GM19397 (cell line): ENCODE measurements at regions not wholly inside any gene's neighbourhood (a gene's known extent, or its start where the extent isn't known, plus 50 kb on each side); places are given as distances from the start of the nearest gene placed in this dataset.

ENCODE experiments used
- ATAC-seq: cut with Tn5 transposase; IDR thresholded peaks from one replicate; pipeline ENCODE4 v1.9.1; 2021; ENCODE audit warnings: mild to moderate bottlenecking, moderate library complexity; ENCODE audit not compliant: unreplicated experiment

- ATAC-seq: no peak
Observed at GRCh38 chr5:152337484-152337883, 67.6 kb downstream of the NMUR2 start.

DNA sequence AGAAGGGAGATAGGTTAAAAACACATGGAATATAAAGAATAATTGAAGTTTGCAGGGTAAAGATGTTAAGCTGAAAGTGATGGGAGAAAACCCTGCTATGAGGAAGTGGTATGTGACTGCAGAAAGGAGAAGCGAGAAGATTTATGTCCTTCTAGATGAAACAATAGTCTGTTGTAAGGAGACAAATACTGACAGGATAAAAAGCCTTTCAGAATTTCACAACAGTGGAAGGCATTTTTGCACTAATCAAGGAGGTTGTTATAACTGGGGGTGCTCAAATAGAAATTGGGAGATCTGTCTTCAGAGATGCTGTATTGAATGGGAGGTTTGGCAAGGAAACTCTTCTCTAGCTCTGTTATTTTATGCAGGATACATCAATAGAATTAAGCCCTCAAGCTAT, 69.6 kb downstream of the NMUR2 start:
- no peak for ATAC-seq

DNA sequence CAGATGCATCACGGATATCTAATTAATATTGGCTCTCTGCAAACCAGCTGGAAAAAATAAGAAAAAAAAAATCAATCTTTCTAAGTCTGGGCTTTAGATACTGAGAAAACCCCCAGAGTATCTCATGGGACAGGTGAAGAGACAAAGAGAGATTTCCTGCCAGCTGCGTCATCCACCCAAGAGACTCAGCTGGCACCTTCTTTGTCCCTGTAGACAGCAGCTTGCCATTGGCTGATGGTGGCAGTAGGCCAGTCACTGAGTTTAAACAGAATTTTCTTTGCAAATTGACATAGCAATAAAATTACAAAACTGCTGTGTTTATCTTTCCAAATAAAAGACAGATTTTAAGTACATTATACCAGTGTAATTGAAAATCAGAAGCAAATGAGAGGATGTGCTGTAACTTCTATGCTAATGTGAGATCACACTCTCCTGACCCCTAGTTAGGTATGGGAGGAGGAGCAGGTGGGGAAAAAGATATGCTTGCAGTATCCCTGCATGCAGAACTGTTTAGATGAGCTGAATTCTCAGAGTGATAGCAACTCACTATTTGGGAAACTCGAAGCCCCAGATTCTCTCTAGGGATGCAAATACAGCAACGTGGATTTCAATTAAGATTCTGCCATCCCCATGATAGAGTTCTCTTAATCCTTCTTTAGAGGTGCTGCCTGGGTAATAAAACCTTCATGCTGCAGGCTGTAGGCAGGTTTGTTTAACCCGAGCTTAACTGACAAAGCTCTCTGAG, 72.2 kb downstream of the NMUR2 start:
- ATAC-seq: no peak

- ATAC-seq: no peak
Observed at GRCh38 chr5:152331718-152332117, 73.4 kb downstream of the NMUR2 start.

- ATAC-seq: no peak
Observed at GRCh38 chr5:152331006-152331405, 74.1 kb downstream of the NMUR2 start.

DNA sequence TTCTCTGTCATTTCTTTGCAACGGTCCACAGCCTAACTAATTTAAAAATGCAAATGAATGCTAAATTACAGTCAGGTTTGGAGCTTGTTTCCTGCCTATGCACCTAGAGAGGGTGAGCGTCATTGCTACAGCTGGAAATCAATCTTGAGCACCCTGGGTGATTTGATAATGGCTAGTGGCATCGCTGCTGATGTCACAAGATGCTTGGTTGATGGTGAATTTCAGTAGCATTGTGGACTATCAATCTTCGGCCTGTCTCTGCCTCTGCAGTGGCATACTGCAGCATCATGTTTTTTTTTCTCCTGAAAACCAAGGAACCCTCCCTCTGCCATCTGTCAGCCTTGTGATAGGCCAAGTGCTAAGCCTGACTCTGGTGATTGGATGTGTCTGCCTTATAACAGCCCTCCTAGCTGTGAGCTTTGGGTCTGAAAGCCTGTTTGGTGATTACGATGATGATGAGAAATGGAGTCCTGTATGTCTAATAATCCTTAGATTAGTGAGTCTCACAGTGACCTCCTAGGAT, 75.3 kb downstream of the NMUR2 start:
- ATAC-seq: no peak

DNA sequence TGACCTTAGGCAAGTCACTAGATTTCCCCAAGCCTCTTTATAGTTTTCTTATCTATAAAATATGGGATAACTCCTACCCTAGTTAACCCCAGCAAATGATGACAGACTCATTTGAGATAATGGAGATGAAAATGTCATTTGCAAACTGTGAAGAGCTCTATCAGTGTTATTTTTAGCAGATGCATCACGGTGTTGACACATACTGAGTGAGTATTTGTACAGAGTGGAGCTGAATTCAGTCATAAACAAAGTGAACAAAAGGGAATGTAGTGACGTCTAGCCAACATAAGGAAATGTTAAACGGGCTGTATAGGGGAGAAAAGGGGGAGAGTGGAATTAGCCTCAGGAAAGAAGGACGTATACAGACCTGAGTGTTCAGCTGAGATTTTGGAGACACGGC, 75.9 kb downstream of the NMUR2 start:
- ATAC-seq: no peak

DNA sequence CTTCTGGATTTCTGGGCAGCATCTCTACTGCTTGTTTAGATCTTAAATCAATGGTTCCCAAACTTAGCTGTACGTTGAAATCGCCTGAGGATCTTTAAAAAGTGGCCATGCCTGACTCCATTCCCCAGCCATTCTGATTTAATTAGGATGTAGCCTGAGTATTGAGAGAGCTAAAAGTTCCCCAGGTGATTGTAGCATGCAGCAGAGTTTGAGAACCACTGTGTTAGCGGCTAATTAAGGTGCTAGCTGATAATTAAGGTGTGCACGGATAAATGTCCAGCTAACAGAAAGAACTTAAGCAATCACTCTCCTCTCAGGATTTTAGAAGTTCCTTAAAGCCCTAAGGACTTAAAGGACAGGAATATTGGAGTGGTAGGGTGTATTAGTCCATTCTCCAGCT, 89.1 kb downstream of the NMUR2 start:
- ATAC-seq: no peak

DNA sequence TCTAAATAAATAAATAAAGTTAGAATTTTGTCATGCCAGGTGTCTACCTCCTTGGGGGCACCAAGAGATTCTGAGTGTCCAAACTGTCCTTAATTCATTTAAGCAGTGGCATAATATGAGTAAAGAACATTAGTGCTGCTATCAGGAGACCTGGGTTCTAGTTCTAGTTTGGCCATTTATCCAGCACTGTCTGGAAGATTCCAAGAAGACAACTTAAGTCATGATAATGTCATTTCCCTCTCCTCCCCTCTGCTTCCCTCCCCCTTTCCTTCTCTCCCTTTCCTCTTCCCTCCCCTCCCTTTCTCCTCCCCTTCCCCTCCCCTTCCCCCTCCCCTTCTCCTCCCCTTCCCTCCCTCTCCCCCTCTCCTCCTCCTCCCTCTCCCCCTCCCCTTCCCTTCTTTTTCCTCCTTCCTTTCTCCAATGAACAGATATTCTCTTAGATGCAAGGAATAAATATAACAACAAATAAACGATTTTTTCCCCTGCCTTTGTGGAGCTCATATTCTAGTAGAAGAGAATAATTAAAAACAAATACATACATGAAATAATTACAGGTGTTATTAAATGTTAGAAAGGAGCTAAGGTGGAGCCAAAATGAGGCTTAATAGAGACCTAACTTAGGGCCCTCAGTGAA, 90.8 kb downstream of the NMUR2 start:
- no peak for ATAC-seq

DNA sequence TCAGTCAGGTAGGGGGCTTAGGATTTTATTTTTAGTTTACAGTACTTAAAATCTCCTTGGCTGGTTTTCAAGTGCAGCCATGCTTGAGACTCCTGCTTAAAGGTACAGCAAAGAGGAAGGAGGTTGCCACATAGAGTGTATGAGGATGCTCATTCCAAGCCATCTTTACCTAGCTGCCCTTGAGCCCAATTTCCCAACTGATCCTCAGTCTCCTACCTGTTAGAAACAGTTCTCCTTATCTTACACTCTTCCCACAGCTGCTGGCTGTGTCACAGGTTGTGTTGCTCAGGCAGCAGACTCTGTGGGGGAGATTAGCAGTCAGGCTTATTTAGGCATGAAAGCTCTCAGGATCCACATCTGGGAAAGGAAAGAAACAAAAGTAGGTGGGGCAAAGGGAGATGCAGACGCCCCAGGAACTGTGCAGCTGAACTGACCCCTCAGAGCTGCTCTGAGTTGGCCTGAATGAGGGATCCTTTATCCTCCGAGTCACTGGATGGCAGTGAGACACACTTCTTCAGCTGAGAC, 95.1 kb downstream of the NMUR2 start:
- no peak for ATAC-seq

DNA sequence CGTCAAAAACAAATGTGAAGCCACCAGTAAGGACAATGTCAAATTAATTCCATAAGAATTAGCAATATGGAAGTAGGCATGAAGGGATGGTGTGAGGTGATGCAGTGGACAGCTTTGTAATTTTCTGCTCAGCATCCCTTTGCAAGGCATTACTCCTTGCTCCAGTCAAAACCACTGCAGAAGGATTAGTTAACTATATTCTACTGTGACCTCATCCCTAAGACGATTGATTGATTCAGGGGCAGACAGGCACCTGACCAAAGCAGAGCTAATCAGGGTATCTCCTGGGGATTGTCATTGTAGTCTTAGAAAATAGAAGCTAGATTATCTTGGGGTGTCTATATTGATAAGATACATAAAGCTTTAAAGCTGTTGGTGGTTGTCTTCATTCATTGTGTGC, 98.7 kb downstream of the NMUR2 start:
- no peak for ATAC-seq

DNA sequence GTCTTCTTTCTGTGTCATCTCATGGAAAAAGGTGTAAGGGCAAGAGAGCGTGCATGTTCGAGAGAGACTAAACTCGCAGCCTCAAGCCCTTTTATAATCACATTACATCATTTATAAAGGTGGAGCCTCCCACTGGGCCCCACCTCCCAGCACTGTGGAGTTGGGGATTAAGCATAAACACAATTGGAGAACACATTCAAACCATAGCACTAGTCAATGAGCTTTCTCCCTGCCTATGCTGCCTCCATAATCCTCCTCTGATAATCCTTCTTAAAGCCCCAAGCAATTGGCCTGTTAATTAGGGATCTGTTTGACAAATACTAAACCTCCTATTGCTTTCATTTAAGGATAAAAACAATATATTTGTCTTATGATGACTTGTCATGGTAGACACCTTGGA, 99.6 kb downstream of the NMUR2 start:
- ATAC-seq: no peak

GRCh38 chr5:152303841-152304240, 101.2 kb downstream of the NMUR2 start:
- no peak for ATAC-seq

DNA sequence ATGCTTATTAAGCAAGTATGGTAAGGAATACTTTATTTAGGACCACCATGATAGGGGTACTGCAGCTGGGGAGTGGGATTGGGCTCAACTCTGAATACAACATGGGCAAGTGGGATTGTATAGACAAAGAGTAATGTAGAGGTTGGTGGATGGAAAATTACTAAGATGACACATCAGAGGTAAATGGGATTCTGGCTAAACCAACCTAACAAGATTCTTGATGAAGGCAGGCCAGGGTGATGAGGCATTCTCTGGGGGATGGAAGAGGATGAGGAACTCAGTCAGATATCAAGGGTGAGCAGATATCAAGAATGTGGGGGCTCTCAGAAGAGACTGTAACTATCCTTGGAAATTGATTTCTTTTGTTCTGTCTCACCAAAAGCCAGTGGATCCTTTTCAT, 107.2 kb downstream of the NMUR2 start:
- no peak for ATAC-seq

DNA sequence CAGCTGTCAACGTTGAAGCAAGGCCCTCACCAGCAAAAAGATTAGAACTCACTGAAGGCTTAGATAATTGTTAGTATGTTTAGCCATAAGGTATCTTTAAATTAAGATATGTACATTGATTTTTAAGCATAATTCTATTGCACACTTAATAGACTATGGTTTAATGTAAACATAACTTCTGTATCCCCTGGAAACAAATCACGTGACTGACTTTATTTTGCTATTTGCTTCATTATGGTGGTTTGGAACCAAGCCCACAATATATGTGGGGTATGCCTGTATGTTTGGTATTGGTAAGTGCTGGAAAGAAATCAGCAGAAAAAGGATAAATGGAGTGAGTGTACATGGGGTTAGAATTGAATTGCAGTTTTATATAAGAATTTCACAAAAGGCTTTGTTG, 111.9 kb downstream of the NMUR2 start:
- no peak for ATAC-seq

DNA sequence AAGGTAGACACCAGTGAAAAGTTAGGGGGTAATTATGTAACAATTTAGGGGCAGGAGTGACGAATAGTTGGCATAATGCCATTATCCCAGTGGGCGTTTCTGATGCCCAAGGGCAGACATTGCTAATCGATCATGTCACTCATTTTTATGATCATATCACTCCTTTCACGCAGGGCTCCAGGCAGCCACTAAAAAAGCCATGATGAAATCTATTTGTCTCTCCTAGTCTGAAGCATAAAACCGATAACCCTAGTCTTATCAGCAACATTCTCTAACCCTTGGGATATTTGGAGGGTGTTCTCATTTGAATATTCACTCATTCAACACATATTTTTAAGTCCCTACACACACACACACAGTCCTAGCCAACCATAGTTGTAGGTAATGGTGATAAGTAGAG, 114.9 kb downstream of the NMUR2 start:
- no peak for ATAC-seq

DNA sequence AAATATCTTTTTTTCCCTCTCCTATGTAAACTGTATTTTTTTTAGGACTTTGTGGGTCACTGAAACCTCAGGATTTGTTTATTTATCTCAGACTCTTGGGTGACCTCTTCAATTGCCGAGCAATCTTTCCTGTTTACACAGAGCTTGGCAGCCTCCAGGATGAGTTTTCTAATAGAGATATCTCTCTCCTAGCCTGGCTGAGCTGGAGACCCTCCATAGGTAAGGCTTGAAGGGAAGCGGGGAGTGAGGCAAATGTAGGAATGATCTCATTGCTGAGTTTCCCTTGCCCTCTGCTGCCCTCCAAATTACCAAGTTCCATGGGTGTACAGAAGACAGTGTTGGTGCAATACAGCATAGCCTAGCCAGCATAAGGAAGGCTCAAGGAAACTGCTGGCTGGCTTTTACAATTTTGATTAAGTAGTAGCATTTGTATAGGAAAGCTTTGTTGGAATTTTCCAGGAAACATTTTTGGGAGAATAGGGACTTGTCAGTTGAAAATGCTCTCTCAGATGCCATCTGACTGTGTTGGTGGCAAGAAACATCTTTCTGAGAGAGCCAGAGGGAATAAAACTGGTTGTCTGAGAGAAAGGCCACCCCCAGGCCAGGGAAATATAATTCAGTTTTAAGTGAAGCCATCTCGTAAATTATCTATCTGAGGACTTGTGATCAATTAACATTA, 116.0 kb downstream of the NMUR2 start:
- ATAC-seq: no peak

DNA sequence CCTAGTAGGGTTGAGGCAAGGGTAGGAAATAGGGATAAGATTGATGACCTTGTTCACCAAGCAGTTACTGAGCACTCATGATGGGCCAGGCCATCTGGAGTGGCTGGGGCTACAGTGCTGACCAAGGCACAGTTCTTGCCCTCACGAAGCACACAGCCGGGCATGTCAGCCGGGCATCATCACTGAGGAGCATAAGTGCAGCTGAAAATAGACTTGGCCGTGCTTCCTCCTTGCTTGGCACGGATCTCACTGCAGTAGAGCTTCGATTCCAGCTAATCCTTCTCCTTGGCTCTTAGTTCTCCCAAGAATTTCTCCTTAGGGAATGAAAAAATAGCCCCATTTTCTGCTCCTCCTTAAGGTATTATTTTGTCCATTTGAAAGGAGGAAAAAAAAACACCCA, 116.6 kb downstream of the NMUR2 start:
- no peak for ATAC-seq

DNA sequence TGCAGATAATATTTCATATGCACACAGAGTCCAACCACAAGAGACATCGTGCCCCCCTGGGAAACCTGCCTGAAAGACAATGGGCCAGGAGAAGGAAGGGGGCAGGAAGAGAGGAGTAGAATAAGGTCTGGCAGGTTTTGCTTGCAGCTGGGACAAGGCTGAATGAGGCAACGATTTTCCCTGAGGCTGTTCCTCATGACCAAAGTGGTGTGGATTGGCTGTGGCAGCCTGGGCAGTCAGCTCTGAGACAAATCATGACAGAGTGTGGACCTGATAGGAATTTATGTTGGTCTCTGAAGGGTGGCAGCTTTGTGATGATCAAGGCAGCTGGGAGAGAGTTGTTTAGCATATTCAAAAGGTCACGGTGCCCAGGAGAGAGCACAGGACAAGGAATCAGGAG, 119.3 kb downstream of the NMUR2 start:
- ATAC-seq: no peak

DNA sequence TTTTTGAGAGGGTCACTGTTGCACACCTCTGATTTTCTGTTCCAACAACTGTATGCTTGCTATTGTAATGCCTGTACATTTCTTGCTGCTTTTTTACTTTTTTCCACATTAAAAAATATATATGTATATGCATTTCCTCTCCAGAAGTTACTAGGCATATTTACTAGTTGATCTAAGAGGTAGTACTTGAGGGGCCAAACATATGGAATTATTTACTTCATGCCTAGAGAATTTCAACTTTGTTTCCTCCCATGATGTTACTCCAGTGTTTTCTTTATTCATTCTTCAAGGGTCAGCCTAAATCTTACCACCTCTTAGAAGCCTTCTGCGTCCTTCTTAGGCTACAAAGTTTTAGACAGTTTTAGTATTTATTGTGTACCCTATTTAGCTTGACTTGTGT, 122.7 kb downstream of the NMUR2 start:
- ATAC-seq: no peak

DNA sequence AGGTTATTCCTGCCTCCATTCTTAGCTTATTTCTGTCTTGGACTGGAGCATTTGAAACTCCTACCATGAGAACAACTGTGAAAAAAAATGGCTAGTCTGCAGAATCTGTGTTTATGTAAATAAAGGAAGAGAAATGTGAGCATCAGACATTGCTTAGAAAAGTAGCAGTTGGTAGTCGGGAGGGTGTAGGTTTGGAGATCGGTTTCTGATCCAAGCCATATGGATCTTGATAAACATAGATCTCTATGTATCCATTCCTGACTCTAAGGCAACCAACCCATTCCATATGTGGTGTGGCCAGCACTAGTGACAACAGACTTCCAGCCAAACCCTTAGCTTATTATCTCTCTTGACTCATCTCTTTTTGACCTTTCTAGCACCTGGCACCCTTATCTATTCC, 127.1 kb downstream of the NMUR2 start:
- no peak for ATAC-seq

DNA sequence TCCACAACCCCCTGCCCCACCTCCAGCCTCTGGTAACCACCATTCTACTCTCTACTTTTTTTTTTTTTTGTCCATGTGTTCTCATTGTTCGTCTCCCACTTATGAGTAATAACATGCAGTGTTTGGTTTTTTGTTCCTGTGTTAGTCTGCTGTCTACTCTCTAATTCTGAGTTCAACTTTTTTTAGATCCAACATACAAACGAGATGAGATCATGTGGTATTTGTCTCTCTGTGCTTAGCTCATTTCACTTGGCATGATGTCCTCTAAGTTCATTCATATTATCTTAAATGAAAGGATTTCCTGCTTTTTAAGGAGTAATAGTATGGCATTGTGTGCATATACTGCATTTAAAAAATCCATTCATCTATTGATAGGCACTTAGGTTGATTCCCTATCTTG, 130.9 kb downstream of the NMUR2 start:
- no peak for ATAC-seq
